ENCODE measurements at regions not wholly inside any gene's neighbourhood (a gene's known extent, or its start where the extent isn't known, plus 50 kb on each side); places are given as distances from the start of the nearest gene placed in this dataset.

GRCh38 chr18:22673182-22673862 lies 255.6 kb upstream of the CTAGE1 start:
- DNase-seq (ENCODE audit: low read depth), result no peak

GRCh38 chr18:22674272-22674671 lies 256.6 kb upstream of the CTAGE1 start:
- DNase-seq (ENCODE audit: low read depth), result peak; percentile 96

GRCh38 chr18:22675006-22675405 lies 257.3 kb upstream of the CTAGE1 start:
- no peak for DNase-seq (ENCODE audit: low read depth)

DNA sequence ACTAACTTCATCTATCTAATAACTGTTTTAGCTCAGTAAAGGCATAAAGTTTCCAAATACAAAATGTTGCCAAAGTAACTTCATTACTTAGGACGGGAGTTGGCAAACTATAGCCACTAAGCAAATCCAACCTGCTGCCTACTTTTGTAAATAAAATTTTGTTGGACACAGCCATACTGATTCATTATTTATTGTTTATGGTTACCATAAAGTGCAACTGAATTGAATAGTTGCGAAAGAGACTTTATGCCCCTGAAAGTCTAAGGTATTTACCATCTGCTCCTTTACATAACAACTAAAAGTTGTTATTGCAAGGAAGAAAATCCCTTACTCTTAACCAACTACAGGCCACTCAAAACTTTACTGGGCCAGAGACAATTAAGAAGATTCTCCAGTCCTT lies 256.7 kb upstream of the RBBP8 start:
- peak; percentile 67 for DNase-seq (ENCODE audit: low read depth)

DNA sequence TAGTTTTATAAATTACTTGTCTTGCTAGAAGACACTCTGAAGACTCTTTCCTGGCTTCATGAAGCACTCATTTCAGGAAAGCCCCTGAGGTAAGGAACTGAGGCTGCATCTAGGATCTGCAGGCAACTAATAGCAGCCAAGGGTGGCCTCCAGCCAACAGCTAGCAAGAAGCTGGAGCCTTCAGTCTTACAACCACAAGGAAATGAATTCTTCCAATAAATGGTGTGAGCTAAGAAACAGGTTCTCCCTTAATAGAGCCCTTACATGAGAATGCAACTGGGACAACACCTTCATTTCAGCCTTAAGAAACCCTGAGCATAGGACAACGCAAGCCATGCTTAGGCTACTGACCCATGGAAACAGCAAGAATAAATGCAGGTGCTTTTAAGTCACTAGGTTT lies 254.6 kb upstream of the RBBP8 start:
- peak; percentile 52 for DNase-seq (ENCODE audit: low read depth)

- no peak for DNase-seq (ENCODE audit: low read depth)
Observed at GRCh38 chr18:22680944-22681343, 252.2 kb upstream of the RBBP8 start.

DNA sequence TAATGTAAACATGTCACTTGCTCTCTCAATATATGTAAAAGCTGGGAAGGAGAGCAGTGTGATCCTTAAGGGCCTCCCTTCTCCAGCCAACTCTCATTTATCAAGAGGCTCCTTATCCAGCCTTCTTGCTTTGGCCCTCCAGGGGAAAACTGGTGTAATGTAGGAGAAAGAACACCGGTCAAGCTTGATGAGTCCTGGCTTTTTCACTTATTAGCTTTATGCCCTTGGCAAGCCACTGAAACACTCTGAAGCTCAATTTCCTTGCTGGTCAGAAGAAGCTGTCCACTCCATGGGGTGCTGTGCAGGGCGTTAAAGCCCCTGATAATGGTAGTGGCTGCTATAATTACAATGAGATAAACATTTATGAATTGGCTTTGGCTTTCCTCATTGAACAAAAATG lies 251.2 kb upstream of the RBBP8 start:
- peak; percentile 77 for DNase-seq (ENCODE audit: low read depth)

DNA sequence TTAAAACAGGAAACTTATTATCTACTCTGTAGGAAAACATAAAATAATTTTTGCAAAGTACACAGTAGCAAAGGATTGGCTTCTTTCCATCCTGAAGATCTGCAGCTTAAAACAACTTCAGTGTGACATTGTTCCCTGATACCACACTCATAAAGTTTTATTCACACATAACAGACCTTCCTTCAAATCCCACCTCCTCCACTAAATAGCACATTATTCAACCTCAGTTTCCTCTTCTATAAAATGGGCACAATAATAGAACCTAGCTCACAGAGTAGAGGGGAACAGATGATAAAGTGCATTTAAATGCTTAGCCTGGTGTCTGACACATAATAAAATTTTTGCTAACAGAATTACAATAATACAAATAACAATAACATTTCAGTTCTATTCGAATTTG lies 250.4 kb upstream of the RBBP8 start:
- DNase-seq (ENCODE audit: low read depth), result no peak

DNA sequence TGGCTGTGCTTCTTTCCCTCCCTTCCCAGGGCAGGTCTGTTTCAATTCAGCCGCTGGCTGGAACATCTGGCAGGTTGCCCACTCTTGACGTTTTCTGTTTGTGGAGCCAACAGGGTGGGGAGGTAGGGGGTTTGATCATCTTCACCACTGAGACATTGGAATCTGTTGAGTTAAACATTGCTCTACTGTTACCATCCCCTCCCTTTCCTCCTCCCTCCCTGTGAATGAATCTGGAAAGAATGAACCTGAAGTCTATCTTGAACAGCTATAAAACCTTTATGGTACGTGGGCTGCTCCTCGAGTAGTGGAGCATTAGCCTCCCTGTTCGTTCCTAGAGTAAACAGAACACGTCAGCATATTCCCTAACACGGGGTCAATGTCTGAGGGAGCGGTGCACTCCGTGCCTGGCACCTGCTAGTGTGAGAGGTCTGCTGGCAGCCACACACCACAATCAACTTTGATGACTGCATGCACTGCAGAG lies 249.9 kb upstream of the RBBP8 start:
- peak; percentile 99 for DNase-seq (ENCODE audit: low read depth)

DNA sequence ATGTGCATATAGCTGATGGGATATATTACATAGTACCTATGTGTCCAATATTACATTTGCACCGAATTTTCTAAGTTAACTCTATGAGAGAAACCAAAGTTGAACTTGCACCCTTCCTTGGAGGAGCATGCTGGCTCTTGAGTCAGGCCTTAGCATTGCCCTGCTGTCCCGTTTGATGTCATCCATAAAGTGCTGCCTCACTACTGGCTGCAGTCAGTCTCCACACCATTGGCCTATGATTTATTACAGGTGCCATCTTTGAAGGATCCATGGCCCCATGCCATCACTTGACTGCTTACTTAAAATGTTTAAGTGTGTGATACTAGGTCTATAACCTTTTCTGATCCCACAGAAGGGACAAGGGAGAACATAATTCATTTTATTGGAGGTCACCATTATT lies 249.3 kb upstream of the RBBP8 start:
- no peak for DNase-seq (ENCODE audit: low read depth)

GRCh38 chr18:22684268-22684667 lies 248.9 kb upstream of the RBBP8 start:
- DNase-seq (ENCODE audit: low read depth), result peak; percentile 48

DNA sequence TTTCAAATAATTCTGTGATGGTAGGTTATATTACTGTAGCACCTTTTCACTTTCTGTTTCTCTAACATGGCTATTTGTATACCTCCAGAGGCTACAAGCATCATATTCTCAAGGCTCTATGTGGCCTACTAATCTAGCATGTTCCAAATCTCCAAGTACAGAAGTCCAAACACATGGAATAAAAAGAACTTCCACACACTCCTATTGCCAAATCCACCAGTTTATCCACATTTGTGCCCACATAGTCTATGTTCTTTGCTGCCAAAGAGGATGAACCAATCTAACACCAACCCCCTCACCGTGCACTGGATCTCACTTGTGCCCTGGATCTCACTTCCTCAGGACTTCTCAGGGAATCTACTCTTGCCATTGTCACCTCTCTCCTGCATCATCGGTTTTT lies 247.3 kb upstream of the RBBP8 start:
- no peak for DNase-seq (ENCODE audit: low read depth)

DNA sequence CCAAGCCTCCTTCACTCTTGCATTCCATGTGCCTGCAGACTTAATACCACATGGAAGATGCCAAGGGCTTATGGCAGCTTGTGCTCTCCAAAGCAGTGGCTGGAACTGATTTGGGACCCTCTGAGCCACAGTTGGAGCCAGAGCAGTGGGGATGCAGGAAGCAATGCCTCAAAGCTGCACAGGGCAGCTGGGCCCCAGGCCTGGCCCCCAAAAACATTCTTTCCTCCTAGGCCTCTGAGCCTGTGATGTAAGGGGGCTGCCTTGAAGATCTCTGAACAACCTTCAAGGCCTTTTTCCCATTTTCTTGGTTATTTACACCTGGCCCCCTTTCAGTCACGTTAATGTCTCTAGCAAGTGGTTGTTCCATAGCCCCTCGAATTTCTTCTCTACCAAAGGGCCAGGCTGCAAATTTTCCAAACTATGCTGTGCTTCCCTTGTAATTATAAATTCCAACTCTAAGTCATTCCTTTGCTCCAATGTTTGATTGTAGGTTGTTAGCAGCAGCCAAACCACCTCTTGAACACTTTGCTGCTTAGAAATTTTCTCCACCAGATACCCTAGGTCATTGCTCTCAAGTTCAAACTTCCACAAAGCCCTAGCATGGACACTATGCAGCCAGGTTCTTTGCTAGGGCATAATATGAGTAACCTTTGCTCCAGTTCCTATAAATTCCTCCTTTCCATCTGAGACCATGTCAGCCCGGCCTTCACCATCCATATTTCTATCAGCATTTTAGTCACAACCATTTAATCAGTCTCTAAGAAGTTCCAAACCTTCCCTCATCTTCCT lies 245.0 kb upstream of the RBBP8 start:
- no peak for DNase-seq (ENCODE audit: low read depth)

DNA sequence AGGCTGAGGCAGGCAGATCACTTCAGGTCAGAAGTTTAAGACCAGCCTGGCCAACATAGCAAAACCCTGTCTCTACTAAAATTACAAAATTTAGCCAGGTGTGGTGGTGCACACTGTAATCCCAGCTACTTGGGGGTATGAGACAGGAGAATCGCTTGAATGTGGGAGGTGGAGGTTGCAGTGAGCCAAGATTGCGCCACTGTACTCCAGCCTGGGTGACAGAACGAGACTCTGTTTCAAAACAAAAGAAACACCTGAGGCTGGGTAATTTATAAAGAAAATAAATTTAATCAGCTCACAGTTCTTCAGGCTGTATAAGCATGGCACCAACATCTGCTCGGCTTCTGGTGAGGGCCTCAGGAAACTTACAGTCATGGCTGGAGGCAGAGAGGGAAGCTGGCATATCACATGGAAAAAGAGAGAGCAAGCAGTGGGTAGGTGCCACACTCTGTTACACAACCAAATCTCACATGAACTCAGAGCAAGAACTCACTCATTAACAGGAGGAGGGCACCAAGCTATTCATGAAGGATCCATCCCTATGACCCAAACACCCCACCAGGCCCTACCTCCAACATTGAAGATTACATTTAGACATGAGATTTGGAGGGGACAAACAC lies 244.1 kb upstream of the RBBP8 start:
- DNase-seq (ENCODE audit: low read depth), result no peak

GRCh38 chr18:22689712-22690111 lies 243.4 kb upstream of the RBBP8 start:
- DNase-seq (ENCODE audit: low read depth), result no peak

DNA sequence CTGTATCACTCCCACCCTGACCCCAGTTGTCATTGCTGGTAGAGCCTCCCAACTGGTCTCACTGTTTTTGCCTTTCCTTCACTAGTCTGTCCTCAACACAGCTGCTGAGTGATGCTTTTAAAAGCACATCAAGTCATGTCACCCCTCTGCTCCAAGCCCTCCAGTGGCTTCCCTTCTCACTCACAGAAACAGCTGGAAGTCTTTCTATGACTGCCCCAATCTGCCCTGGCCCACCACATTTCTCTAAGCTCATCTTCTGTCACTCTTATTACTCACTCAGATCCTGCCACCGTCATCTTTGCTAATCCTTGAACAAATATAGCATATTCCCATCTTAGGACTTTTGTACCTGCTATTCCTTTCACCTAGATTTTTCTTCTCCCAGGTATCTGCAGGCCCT lies 242.6 kb upstream of the RBBP8 start:
- no peak for DNase-seq (ENCODE audit: low read depth)

DNA sequence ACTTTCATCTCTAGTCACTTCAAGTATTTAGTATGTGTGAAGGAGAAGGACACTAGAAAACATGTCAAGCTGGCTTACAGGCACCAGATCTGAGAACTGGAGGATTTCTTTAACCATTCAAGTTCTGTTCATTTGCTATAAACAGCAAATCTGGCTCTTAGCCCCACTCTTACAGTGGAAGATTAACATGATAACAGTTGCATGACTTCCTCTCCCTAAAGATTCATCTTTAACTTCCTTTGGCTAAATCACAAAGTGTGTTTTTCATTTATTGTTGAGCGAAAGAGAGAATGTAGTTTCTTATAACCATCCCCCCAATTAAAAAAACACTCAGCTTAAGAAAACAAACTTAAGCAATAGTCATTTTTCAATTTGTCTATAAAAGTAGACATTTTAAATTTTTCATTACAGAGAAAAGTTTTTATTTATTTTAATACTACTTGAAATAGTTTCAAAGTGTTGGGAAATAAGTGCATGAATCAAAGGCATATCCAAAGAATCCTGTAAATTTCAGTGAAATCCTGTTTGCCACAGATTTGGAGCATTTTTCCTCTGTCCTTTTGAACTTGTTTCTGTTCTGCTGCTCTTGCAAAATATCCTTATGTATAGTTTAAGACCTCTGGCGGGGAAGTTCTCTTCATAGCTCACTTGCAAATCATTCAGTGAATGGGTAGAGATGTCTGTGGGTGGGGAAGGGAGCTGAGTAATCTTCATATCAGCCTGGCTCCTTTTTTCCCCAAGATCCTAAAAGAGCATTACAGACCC lies 241.0 kb upstream of the RBBP8 start:
- no peak for DNase-seq (ENCODE audit: low read depth)

- peak; percentile 86 for DNase-seq (ENCODE audit: low read depth)
Observed at GRCh38 chr18:22694954-22695353, 238.2 kb upstream of the RBBP8 start.

GRCh38 chr18:22695674-22696073 lies 237.5 kb upstream of the RBBP8 start:
- DNase-seq (ENCODE audit: low read depth), result no peak

DNA sequence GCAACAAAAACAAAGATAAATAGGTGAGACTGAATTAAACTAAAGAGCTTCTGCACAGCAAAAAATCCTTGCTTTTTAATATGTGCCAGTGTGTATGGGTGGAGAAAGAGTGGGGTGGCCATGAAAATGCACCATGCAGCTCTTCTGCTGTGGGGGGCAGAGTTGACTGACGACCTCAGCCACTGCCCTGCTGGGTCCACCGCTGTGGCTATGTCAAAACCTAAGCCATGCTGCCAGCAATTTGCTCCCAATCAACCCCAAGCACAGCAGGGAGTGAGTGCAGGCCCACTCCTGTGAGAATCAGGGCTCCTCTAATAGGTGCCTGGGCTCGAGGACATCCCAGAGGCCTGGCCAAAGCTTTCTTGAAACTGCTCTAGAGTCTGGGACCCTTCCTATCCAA lies 235.6 kb upstream of the RBBP8 start:
- DNase-seq (ENCODE audit: low read depth), result no peak

- DNase-seq (ENCODE audit: low read depth), result no peak
Observed at GRCh38 chr18:22698711-22699110, 234.4 kb upstream of the RBBP8 start.

DNA sequence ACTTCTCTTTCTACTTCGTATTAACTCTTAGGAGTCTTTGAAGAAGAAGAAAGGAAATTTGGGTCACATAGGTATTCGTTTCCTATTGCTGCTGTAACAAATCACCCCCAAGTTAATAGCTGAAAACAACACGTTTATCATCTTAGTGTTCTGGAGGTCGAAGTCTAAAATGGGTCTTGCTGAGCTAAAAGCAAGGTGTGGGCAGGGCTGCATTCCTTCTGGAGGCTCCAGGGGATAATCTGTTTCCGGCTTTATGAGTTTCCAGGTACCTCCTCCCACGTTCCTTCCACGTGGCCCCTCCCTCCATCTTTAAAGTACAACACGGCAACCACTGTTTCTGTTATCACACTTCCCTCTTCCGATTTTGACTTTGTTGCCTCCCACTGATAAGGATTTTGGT lies 233.5 kb upstream of the RBBP8 start:
- DNase-seq (ENCODE audit: low read depth), result no peak
